HTR-8/SVneo (cell line): ENCODE measurements at regions not wholly inside any gene's neighbourhood (a gene's known extent, or its start where the extent isn't known, plus 50 kb on each side); places are given as distances from the start of the nearest gene placed in this dataset.

Source experiments
- DNase-seq: peaks from one replicate; pipeline ENCODE4 v3.0.0; 2011; ENCODE audit warnings: low spot score, mixed read lengths; ENCODE audit not compliant: insufficient read length
- FAIRE-seq: peaks from 2 replicates; lab custom pipeline; 2011; peaks lifted over from hg19 to GRCh38; lab: Jason Lieb, UNC

GRCh38 chr3:1535361-1535760, 442.5 kb downstream of the CNTN6 start:
- FAIRE-seq (no peak), DNase-seq (no peak)

- DNase-seq = no peak
- no peak for FAIRE-seq
These were observed 447.9 kb downstream of the CNTN6 start for GRCh38 chr3:1540686-1541085.

GRCh38 chr3:1551741-1552140, 458.9 kb downstream of the CNTN6 start:
- FAIRE-seq = no peak

GRCh38 chr3:1552831-1553230, 460.0 kb downstream of the CNTN6 start:
- FAIRE-seq (no peak), DNase-seq (no peak)

More at GRCh38 chr3:1551741-1552140, 458.9 kb downstream of the CNTN6 start:
- DNase-seq = no peak

- FAIRE-seq (no peak), DNase-seq (no peak)
These were observed 468.6 kb downstream of the CNTN6 start for GRCh38 chr3:1561427-1561826.

GRCh38 chr3:1571736-1572135, 478.9 kb downstream of the CNTN6 start:
- DNase-seq (no peak), FAIRE-seq (no peak)

GRCh38 chr3:1576047-1576446, 483.2 kb downstream of the CNTN6 start:
- FAIRE-seq (no peak), DNase-seq (no peak)

- no peak for FAIRE-seq
These were observed 485.4 kb downstream of the CNTN6 start for GRCh38 chr3:1578124-1578806.

GRCh38 chr3:1583044-1583443, 490.2 kb downstream of the CNTN6 start:
- FAIRE-seq (no peak), DNase-seq (no peak)

More at GRCh38 chr3:1578124-1578806, 485.4 kb downstream of the CNTN6 start:
- DNase-seq = no peak

GRCh38 chr3:1587426-1587825, 494.6 kb downstream of the CNTN6 start:
- FAIRE-seq (no peak), DNase-seq (no peak)

GRCh38 chr3:1591327-1592028, 498.7 kb downstream of the CNTN6 start:
- FAIRE-seq (no peak), DNase-seq (no peak)

- DNase-seq = no peak
- no peak for FAIRE-seq
These were observed 502.1 kb downstream of the CNTN6 start for GRCh38 chr3:1594940-1595339.

GRCh38 chr3:1600206-1600605, 498.5 kb upstream of the CNTN4 start:
- no peak for FAIRE-seq
- DNase-seq = no peak

- no peak for DNase-seq
- no peak for FAIRE-seq
These were observed 497.8 kb upstream of the CNTN4 start for GRCh38 chr3:1600700-1601418.

- no peak for FAIRE-seq
- DNase-seq = no peak
These were observed 489.2 kb upstream of the CNTN4 start for GRCh38 chr3:1609416-1609815.

- no peak for DNase-seq
- FAIRE-seq = no peak
These were observed 486.8 kb upstream of the CNTN4 start for GRCh38 chr3:1611824-1612223.

- FAIRE-seq (no peak), DNase-seq (no peak)
These were observed 484.7 kb upstream of the CNTN4 start for GRCh38 chr3:1613962-1614361.

- FAIRE-seq (no peak), DNase-seq (no peak)
These were observed 481.9 kb upstream of the CNTN4 start for GRCh38 chr3:1616744-1617143.

GRCh38 chr3:1623896-1624295, 474.8 kb upstream of the CNTN4 start:
- no peak for FAIRE-seq

GRCh38 chr3:1632128-1632527, 466.5 kb upstream of the CNTN4 start:
- FAIRE-seq = no peak
- no peak for DNase-seq

More at GRCh38 chr3:1623896-1624295, 474.8 kb upstream of the CNTN4 start:
- DNase-seq = no peak

- FAIRE-seq = no peak
- DNase-seq = no peak
These were observed 436.8 kb upstream of the CNTN4 start for GRCh38 chr3:1661839-1662238.
